DMS53 (cell line): ENCODE measurements at regions not wholly inside any gene's neighbourhood (a gene's known extent, or its start where the extent isn't known, plus 50 kb on each side); places are given as distances from the start of the nearest gene placed in this dataset.
"Not testable (repeated sequence)": the region's sequence is repeated elsewhere in the genome, so short reads cannot be mapped to it uniquely, and the experiment has no call there.

Experiments used
- DNase-seq: peaks from one replicate; lab custom pipeline; 2025; lab: John Stamatoyannopoulos, UW

DNA sequence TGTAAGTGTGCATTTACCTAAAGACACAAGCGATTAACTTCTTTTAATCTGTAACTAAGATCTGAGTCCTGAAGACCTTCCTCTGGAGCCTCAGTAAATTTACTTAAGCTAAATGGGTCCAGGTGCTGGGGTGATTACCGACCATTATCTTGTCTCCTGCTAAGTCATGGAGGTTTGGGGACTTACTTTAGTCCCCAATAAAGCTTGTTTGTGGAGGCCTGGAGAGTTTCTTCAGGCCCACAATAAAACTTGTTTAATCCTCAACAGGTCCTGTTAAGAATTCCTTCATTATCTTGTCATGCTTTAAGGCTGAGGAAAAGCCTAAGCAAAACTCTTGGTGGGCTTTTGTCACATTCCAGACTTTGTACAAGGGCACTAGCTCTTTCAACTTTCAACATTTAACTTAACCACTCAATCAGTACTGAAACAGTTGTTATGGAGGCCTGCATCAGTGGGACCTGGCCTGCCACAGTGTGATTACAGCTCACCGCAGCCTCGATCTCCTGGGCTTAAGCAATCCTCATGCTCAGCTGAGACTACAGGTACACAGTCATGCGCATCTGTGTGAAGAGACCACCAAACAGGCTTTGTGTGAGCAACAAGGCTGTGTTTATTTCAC is 84.0 kb downstream of the FMO4 start:
- no peak for DNase-seq

DNA sequence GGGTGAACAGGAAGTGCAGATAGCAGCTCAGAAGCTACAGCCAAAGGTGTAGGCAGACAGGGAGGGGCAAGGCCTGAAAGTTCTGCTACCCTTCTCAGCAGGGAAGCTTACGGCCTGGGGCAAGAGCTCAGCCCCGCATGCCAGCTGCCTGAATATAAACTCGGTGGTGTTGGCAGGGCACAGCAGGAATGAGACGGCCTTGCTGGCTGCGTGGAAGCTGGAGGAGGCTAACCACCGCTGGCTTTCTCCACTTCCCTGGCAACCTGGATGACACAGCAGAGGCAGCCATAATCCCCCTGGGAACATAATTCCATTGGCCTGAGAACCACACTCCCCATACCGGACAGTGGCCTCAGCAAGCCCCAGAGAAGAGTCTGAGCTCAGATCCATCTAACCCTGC is 81.9 kb upstream of the PRRC2C start:
- no peak for DNase-seq

DNA sequence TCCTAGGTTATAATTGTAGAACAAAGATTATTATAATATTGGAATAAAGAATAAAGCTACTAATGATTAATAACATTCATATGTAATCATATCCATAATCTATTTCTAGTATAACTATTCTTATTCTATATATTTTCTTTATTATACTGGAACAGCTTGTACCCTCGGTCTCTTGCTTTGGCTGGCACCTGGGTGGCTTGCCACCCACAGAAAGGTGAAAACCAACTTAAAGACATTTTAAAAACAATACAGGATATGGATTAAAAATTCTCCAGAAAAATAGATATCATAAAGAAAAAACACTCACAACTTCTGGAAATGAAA is 80.0 kb upstream of the PRRC2C start:
- no peak for DNase-seq

DNA sequence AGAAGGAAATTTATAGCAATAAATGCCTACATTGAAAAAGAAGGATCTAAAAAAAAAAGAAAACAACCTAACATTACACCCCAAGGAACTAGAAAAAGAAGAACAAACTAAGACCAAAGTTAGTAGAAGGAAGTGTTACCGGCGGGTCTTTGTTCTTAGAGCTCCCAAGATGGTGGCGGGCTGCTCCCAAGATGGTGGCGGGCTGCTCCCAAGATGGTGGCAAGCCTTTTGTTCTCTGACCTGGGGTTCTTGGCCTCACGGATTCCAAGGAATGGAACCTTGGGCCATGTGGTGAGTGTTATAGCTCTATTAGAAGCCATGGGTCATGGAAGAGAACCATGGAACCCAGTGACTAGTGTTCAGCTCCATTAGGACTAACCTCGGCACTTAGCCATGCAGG is 71.8 kb upstream of the PRRC2C start:
- not testable (repeated sequence) for DNase-seq

DNA sequence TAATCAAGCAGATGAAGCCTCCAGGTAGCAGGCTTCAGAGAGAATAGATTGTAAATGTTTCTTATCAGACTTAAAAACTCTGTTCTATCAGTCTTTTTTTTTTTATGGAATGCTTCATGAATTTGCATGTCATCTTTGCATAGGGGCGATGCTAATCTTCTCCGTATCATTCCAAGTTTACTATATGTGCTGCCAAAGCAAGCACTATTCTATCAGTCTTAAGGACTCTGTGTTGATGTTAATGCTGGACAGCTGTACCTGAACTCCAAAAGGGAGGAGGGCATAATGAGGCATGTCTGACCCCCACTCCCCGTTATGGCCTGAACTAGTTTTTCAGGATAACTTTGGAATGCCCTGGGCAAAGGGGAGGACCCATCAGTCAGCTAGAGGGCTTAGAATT is 66.8 kb upstream of the PRRC2C start:
- DNase-seq = no peak

DNA sequence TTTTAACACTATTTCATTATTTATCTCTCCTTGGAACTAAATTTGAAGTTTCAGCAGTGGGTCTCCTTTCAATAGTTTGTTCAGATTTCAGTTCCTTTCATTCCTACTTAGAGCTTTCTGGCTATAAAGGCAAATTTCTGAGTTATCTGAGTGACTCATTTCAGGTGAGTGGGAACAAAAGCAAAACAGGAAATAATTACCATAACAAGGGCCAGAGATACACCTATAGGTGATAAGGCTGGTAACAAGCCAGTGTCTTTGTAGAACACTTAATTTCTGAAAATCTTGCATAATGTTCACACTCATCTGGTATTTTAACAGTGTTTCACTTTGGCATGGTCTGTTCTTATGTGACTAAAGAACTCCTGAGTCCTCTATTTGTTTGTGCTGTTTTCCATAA is 64.5 kb upstream of the PRRC2C start:
- peak; percentile 66 for DNase-seq

DNA sequence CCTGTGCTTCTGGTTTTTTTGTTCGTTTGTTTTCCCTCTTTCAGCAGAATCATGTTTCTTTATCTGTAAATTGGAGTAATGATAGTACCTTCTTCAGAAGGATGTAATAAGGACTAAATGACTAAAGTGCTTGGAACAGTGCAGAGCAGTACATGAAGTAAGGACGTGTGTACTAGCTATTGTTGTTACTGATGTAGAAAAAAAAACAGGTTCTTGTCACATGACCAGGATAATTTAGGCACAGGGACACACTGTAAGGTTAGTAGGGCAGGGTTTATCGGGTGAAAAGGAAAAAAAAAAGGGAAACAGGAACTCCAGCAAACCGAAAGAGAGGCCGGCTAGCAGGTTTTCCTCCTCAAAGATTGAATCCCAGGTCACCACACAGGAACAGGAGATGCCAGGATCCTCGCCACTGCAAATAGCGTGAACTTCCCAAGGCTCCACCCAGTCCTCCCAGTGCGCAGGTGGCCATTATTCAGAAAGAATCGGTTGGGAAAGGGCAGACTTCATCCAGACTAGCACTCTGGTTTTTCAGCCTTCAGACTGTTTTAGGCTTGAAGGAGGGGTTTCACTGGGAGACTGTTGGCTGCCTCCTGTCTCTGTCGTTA is 63.8 kb upstream of the PRRC2C start:
- DNase-seq = no peak

DNA sequence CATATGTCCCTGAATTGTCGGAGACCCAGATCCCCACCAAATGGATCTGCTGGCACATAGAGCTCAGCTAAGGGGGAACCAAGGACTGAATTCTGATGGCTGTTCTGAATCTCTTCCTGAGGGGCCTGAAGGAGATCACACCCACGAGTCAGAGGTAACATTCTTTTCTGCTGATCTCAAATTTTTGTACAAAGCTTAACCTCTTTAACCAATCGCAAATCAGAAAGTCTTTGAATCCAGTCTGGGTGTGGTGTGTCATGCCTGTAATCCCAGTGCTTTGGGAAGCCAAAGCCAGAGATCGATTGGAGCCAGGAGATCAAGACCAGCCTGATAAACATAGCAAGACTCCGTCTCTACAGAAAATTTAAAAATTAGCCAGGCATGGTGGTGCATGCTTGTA is 62.8 kb upstream of the PRRC2C start:
- no peak for DNase-seq

DNA sequence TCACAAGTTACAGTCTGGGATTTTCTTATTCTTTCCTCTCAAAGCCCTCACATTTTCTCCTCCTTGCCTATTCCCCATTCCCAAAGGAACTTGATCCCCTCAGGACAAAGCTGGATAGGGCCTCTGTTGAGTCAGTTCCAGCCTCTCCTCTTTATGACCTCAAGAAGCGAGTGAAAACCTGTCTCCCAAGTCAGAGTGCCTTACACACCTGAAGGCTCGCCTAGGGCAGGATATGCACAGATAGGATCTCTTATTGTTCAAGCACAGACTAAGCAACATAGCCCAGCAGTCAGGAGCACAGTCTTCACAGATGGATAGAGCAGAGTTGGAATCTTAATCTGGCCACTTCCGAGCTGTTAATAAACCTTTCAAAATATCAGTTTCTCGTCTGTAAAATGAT is 60.8 kb upstream of the PRRC2C start:
- DNase-seq = no peak

DNA sequence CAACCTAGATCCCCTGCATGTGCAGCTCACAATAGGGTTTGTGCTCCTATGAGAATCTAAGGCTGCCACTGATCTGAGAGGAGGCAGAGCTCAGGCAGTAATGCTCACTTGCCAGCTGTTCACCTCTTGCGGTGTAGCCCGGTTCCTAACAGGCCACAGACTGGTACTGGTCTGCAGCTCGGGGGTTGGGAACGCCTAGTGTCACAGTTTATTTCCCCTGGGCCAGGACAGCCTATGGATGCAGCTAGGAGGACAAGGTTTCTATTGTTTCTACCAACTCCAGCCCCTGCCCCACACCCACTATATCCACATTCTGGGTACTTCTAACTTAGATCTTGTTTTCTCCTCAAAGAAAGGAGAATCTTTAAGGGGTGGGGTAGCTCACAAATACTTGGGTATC is 58.7 kb upstream of the PRRC2C start:
- no peak for DNase-seq

DNA sequence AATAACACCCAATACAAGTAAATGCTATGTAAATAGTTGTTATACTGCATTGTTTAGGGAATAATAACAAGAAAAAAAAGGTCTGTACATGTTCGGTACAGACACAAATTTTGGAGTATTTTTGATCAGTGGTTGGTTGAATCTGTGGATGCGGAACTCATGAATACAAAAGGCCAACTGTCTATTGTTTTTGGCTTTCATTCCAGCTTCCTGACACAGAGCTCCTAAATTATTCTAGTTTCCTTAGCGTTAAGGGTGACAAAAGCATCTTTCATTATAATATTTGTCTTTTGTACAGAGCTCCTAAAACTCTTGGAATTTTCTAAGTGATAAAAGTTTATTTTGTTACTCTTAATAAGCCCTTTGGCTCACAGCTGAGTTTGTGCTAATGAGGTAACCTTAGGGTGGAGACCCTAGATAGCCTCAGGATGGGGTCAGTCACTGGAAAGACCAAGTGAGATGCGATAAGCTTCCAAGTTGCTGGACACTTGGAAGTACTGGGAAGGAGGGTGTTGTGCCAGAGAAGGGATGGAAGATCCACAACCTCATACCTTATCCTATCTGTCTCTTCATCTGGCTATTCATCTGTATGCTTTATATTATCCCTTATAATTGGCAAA is 57.4 kb upstream of the PRRC2C start:
- DNase-seq = no peak

DNA sequence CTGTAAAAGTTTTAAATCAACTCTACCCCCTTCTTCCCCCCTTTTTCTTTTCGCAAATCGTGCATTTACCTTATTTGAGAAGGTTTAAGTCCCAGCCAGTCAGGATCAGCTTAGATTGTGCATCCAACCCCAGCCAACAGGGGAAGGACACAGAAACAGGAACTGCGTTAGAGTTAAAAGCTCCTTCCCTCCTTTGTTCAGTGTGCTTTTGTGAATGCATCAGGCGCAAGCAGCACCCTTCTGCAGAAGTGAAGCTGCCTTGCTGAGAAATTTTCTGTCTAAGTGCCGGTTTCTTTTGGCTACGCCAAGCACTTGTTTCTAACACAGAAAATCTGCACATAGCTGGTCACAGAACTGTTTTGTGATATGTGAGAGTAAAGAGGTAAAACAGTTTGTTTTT is 56.2 kb upstream of the PRRC2C start:
- no peak for DNase-seq

DNA sequence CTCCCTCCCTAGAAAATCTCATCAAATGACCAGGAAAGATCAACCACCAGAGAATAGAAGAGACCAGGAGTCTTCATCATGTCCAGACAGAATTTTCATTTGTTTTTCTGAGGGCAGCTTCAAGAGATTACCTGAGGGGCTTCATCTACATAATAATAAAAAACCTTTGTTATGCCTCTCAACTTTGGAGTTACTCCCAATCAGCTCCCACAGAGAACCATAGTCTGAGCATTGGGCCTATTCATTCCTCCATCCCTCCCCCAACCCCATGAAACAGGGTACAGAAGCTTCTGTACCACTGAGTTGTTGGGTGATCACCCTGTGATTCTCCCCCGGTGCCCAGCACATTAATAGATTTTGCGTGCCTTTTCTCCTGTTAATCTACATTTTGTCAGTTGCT is 53.3 kb upstream of the PRRC2C start:
- DNase-seq = no peak

DNA sequence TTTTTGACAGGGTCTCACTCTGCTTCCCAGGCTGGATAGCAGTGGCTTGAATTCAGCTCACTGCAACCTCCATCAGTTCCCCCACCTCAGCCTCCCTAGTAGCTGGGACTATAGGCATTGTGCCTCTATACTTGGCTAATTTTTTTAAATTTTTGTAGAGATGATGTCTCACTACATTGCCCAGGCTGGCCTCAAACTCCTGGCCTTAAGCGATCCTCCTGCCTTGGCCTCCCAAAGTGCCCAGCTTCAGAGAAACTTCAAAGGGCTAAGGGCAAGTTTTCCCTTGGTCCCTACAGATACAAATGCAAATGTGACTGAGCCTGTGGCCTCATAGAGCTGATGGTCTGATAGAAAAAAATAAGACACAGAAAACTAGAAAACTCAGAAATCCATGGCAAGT is 52.9 kb upstream of the PRRC2C start:
- no peak for DNase-seq

DNA sequence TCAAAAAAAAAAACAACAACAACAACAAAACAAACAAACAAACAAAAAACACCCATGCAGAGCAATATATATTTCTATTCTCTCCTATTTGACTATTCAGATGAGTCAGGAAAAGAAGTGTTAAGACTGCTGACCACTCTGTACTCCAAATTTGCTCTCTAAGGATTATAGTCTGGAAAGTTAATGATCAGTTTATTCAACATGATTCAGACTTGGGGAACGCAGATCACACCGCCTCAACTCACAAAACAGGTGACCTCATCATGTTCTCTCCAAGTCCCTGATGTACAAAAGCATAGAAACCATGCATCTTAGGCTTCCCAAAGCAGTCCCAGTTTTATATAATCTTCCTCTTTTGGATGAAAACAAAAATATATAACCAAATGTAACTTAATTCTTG is 51.9 kb upstream of the PRRC2C start:
- no peak for DNase-seq

DNA sequence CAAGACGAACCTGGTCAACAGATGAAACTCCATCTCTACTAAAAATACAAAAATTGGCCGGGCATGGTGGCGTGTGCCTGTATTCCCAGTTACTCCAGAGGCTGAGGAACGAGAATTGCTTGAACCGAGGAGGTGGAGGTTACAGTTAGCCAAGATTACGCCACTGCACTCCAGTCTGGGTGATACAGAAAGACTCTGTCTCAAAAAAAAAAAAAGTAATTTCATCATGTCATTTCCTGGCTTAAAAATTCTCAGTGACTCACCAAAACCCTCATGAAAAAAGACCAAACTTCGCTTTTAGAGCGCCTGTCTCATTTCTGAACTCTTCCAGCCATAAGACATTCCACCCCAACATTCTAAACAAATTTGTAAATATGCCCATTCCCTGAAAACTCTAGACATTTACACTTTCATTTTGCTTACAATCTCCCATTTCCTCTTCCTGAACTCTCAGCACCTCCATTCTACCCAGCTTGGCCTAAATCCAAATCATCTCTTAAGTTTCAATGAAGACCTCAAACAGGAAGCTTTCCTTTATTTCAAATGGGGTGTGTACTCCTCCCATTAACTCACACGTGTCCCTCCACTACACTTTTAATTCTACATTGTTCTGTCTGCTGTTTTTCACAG is 50.5 kb upstream of the PRRC2C start:
- peak; percentile 44 for DNase-seq
